ENCODE measurements at regions not wholly inside any gene's neighbourhood (a gene's known extent, or its start where the extent isn't known, plus 50 kb on each side); places are given as distances from the start of the nearest gene placed in this dataset.
"Not testable (repeated sequence)": the region's sequence is repeated elsewhere in the genome, so short reads cannot be mapped to it uniquely, and the experiment has no call there.

DNA sequence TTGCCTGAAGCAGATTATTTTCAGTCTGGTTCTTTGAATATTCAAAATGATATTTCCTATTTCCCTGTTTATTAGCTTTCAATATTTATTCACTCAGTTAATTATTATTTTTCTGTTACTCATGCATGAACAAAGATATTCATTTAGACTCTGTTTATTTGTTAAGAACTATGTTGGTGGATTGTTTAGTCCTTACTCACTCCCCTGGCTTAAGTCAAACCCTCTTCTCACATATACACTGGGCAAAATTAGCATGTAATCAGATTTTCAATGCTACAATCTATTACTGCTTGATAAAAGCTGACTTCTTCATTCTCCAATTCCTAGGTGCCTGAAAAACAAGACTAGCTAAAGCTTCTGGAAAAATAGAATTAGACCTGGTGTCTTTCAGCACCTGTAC, 335.8 kb downstream of the FAT4 start:
- no peak for DNase-seq
- ATAC-seq (ENCODE audit: insufficient read depth, low FRiP score), result no peak
- TF ChIP-seq, protein P1, sequence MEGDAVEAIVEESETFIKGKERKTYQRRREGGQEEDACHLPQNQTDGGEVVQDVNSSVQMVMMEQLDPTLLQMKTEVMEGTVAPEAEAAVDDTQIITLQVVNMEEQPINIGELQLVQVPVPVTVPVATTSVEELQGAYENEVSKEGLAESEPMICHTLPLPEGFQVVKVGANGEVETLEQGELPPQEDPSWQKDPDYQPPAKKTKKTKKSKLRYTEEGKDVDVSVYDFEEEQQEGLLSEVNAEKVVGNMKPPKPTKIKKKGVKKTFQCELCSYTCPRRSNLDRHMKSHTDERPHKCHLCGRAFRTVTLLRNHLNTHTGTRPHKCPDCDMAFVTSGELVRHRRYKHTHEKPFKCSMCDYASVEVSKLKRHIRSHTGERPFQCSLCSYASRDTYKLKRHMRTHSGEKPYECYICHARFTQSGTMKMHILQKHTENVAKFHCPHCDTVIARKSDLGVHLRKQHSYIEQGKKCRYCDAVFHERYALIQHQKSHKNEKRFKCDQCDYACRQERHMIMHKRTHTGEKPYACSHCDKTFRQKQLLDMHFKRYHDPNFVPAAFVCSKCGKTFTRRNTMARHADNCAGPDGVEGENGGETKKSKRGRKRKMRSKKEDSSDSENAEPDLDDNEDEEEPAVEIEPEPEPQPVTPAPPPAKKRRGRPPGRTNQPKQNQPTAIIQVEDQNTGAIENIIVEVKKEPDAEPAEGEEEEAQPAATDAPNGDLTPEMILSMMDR (IDR thresholded peaks at IDR 0.05; ENCODE audit: control extremely low read depth, extremely low read depth), result no peak

DNA sequence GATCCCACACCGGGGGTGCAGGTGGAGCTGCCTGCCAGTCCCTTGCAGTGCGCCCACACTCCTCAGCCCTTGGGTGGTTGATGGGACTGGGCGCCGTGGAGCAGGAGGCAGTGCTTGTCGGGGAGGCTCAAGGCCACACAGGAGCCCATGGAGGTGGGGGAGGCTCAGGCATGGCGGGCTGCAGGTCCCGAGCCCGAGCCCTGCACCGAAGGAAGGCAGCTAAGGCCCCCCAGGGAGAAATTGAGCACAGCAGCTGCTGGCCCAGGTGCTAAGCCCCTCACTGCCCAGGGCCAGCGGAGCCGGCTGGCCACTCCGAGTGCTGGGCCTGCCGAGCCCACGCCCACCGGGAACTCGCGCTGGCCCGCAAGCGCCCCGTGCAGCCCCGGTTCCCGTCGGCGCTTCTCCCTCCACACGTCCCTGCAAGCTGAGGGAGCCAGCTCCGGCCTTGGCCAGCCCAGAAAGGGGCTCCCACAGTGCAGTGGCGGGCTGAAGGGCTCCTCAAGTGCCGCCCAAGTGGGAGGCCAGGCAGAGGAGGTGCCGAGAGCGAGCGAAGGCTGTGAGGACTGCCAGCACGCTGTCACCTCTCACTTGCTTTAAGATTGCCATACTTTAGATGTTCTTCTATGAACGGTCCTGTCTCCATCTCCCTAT, 337.1 kb downstream of the FAT4 start:
- not testable (repeated sequence) for ATAC-seq (ENCODE audit: insufficient read depth, low FRiP score); DNase-seq; H3K27ac ChIP-seq (ENCODE audit: low read depth in 1 of 2, low read length in 1 of 2); H3K9ac ChIP-seq (ENCODE audit: insufficient read depth in 1 of 2, low read length in 2 of 2); H3K9me3 ChIP-seq (ENCODE audit: control insufficient read depth in 4 of 4, insufficient read depth in 3 of 4, low read length in 3 of 4); H3K4me3 ChIP-seq; H3K4me1 ChIP-seq (ENCODE audit: control insufficient read depth in 5 of 5, insufficient read depth in 5 of 5, low read length in 5 of 5); H3K27me3 ChIP-seq (ENCODE audit: control insufficient read depth in 3 of 3, insufficient read depth in 3 of 3, low read length in 2 of 3); H3K36me3 ChIP-seq (ENCODE audit: control insufficient read depth in 4 of 4, insufficient read depth in 4 of 4, low read length in 4 of 4)
- WGBS, 2 donors, result 92 to 96% methylated on average over 33 of the region's 33 CpGs

More for the DNA sequence above, 335.8 kb downstream of the FAT4 start:
- Histone ChIP-seq H3K4me1 (ENCODE audit: control insufficient read depth in 5 of 5, insufficient read depth in 5 of 5, low read length in 5 of 5) (no peaks in the 10 kb centered on the region), H3K27me3 (ENCODE audit: control insufficient read depth in 3 of 3, insufficient read depth in 3 of 3, low read length in 2 of 3) (no peaks in the 10 kb centered on the region), H3K27ac (ENCODE audit: low read depth in 1 of 2, low read length in 1 of 2) (no peak overlapping the region), H3K9ac (ENCODE audit: insufficient read depth in 1 of 2, low read length in 2 of 2) (no peak overlapping the region), H3K36me3 (ENCODE audit: control insufficient read depth in 4 of 4, insufficient read depth in 4 of 4, low read length in 4 of 4) (no peaks in the 10 kb centered on the region), H3K4me3 (no peak overlapping the region), H3K9me3 (ENCODE audit: control insufficient read depth in 4 of 4, insufficient read depth in 3 of 4, low read length in 3 of 4) (no peaks in the 10 kb centered on the region)

DNA sequence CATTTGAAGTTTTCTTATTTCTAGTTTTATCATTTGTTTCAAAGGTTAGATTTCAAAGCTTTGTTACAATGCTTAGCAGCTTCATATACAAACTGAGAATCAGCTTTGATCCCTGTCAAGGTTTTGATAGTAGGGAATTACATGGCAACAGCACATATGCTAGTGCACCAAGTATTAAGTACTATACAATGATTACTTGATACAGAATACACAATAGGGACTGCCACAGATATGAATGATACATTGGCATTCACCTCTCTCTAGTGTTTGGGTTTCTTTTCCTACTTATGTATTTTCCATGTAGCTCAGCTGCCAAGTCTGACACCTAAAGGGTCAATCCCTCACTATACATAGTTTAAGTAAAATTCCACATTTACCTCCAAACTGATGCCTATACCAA, 344.0 kb downstream of the FAT4 start:
- DNase-seq, result no peak
- H3K4me1 ChIP-seq (ENCODE audit: control insufficient read depth in 5 of 5, insufficient read depth in 5 of 5, low read length in 5 of 5), result no peaks in the 10 kb centered on the region
- no peaks in the 10 kb centered on the region for H3K9me3 ChIP-seq (ENCODE audit: control insufficient read depth in 4 of 4, insufficient read depth in 3 of 4, low read length in 3 of 4)
- no peaks in the 10 kb centered on the region for H3K27me3 ChIP-seq (ENCODE audit: control insufficient read depth in 3 of 3, insufficient read depth in 3 of 3, low read length in 2 of 3)
- no peak overlapping the region for H3K27ac ChIP-seq (ENCODE audit: low read depth in 1 of 2, low read length in 1 of 2)
- H3K9ac ChIP-seq (ENCODE audit: insufficient read depth in 1 of 2, low read length in 2 of 2), result no peak overlapping the region
- H3K36me3 ChIP-seq (ENCODE audit: control insufficient read depth in 4 of 4, insufficient read depth in 4 of 4, low read length in 4 of 4), result no peaks in the 10 kb centered on the region
- ATAC-seq (ENCODE audit: insufficient read depth, low FRiP score), result no peak
- TF ChIP-seq, protein P1 (IDR thresholded peaks at IDR 0.05; ENCODE audit: control extremely low read depth, extremely low read depth), result no peak
- H3K4me3 ChIP-seq, result no peak overlapping the region

DNA sequence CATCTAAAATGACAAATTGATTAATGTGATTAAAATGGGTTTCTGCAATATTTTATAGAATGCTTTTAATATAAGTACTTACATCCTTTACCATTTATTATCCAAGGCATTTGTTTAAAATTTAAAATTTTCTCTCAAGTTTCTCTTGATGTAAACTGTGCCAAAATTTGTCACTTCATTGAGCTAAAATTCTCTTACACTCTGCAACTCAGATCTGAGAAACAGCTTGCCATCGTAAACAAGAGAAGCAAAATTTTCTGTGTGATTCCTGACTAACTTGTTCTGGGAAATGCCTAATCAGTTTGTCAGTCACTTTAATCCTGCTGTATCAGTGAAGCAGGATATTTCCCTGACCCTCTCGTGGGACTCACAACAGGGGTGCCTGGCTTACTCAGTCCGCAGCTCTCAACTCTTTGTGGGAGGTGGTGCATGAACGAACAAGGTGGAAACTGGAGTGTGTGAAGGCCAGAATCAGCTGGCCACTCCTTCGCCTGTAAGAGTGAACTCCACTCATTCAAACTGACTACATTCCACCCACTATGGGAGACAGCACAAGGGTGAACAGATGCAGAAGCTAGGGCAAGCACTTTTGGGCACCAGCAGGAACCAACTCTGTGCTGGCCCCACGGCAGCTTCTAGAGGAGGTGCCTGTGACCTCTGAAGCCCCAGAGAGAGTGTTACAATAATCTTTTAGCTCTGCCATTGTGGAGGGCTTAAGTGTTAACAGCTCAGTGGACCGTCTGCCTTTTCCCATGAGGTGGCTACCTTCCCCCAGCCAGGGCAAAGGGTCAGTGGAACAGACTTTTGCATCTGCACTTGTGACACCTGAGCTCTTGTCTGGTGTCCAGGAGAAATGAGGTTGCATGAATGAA, 349.4 kb downstream of the FAT4 start:
- H3K36me3 ChIP-seq (ENCODE audit: control insufficient read depth in 4 of 4, insufficient read depth in 4 of 4, low read length in 4 of 4), result no peaks in the 10 kb centered on the region
- ATAC-seq (ENCODE audit: insufficient read depth, low FRiP score) (no peak), DNase-seq (peak in 2 of 3 donors; percentile 48 to 50)
- WGBS, 2 donors, result 84 to 85% methylated on average over 7 of the region's 7 CpGs
- no peak overlapping the region for H3K27ac ChIP-seq (ENCODE audit: low read depth in 1 of 2, low read length in 1 of 2)
- TF ChIP-seq, protein P1 (IDR thresholded peaks at IDR 0.05; ENCODE audit: control extremely low read depth, extremely low read depth), result no peak
- peaks cover 0 to 6% (median 2%) of the 10 kb centered on the region in 4 donors for H3K9me3 ChIP-seq (ENCODE audit: control insufficient read depth in 4 of 4, insufficient read depth in 3 of 4, low read length in 3 of 4)
- H3K4me1 ChIP-seq (ENCODE audit: control insufficient read depth in 5 of 5, insufficient read depth in 5 of 5, low read length in 5 of 5), result no peaks in the 10 kb centered on the region
- H3K9ac ChIP-seq (ENCODE audit: insufficient read depth in 1 of 2, low read length in 2 of 2), result no peak overlapping the region
- H3K27me3 ChIP-seq (ENCODE audit: control insufficient read depth in 3 of 3, insufficient read depth in 3 of 3, low read length in 2 of 3), result no peaks in the 10 kb centered on the region
- H3K4me3 ChIP-seq, result no peak overlapping the region

Data from lung (tissue), 11 donors.